ENCODE measurements at regions not wholly inside any gene's neighbourhood (a gene's known extent, or its start where the extent isn't known, plus 50 kb on each side); places are given as distances from the start of the nearest gene placed in this dataset.
"Not testable (repeated sequence)": the region's sequence is repeated elsewhere in the genome, so short reads cannot be mapped to it uniquely, and the experiment has no call there.

DNA sequence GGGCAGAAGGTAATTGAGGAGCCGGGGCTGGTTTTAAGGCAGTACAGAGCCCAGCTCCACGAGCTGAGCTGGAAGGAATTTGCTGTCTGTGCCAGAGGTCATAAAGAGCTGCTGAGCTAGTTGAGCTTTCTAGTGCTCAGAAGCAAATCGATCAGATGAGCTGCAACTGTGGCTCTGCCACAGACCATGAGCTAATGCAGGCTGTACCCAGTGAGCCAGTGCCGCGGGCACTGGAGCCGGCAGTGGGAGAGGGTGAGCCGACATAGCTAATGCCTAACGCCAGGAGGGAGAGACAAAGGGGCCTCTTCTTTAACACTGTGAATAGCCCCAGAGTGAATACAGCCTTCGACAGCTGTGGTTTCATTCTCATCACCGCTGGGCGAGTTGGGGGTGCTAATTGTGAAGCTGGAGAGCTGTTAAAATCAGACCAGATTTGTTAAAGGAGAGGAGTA is 410.1 kb upstream of the TCF4 start:
- peak in 1 of 4 donors; percentile 12 for DNase-seq (ENCODE audit: low read depth in 4 of 4, low spot score in 3 of 4)

- DNase-seq (ENCODE audit: low read depth in 4 of 4, low spot score in 3 of 4), result no peak
Measured at GRCh38 chr18:55997151-55997561, 409.2 kb upstream of the TCF4 start.

DNA sequence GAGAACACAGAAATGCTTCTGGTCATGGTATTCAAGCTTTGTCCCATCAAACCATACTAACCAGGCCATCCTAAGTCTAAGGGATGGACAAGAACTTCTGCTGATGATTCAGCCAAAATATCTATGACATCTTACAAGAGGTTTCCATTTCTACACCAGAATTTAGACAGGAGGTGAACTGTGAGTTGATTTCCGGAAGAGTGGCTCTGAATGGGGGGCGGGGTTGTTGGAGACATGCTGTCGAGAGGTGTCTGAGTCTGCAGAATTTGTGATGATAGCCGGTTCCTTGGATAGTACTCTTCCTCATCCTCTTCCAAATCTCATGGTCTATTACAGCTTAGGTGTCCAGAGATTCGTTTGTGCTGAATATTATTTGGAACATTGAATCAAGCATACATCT is 408.7 kb upstream of the TCF4 start:
- DNase-seq (ENCODE audit: low read depth in 4 of 4, low spot score in 3 of 4), result no peak

DNA sequence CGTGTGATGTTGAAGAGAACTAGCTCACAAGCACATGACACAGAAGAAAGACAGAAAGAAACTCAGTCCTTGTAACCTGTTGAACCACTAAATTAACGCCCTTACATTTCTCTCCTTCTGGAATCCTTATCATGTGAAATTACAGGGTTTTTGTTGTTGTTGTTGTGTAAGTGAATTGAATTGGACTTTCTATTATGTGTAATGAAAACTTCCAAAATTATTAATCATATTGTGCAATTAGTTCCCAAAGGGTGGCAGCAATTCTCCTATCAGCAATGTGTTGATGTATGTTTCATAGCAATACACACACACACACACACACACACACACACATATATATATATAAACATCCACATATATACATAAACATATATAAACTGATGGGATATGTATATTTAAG is 402.2 kb upstream of the TCF4 start:
- DNase-seq (ENCODE audit: low read depth in 4 of 4, low spot score in 3 of 4), result no peak

DNA sequence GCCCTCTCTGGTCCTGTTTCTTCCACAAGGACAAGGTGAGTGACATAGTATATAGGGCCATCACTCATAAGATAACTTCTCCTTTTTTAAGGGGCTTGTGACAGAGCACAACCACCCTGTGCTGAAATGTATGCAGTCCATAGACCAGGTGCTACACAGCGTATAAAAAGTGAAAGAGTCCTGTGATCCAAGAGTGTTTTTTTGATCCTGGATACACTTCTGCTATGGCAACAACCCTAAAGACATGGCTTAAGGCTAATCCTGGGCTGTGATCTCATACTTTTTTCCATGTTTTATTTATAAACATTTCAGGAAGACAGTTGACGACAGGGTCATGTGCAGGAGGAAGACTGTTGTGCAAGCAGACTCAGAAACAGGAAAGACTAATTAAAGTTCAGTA is 400.5 kb upstream of the TCF4 start:
- peak in 1 of 4 donors; percentile 20 for DNase-seq (ENCODE audit: low read depth in 4 of 4, low spot score in 3 of 4)

DNA sequence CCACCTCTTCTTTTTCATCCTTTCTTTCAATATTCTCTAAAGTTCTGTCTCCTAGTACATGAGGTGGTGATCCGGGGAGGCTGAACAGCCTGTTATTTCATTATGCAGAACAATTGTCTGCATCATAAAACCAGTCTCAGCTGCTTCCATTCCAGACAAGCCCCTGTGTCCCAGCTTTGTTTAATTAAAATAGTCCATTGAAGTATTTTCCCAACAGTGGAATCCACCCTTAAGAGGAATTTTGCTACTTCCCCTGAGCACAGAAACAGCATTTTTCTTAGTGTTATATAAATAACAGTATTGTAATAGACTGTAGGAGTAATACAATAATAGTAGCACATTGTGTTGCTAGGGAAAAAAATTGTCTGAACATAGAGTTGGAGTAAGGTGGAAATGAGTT is 395.4 kb upstream of the TCF4 start:
- DNase-seq (ENCODE audit: low read depth in 4 of 4, low spot score in 3 of 4), result no peak

DNA sequence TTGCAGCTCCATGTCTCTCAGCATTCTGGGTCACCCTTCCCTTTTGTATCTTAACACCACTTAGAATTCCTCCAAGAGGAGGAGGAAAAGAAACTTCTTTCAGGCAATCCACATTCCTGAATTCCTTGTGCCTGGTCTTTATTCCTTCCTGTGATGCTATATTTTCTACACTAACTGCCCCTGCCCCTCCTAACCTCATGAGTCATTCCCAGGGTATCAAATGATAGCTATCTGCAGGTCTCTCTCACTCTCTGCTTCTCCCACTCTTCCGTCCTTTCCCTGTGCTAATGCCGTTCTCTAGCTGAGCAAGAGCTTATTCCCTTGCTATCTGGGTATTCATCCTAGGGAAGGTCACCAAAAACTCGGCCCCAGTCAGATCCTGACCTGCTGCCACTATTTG is 395.0 kb upstream of the TCF4 start:
- DNase-seq (ENCODE audit: low read depth in 4 of 4, low spot score in 3 of 4), result no peak

- no peak for DNase-seq (ENCODE audit: low read depth in 4 of 4, low spot score in 3 of 4)
Measured at GRCh38 chr18:55981712-55982475, 393.9 kb upstream of the TCF4 start.

- no peak for DNase-seq (ENCODE audit: low read depth in 4 of 4, low spot score in 3 of 4)
Measured at GRCh38 chr18:55974521-55974920, 386.5 kb upstream of the TCF4 start.

DNA sequence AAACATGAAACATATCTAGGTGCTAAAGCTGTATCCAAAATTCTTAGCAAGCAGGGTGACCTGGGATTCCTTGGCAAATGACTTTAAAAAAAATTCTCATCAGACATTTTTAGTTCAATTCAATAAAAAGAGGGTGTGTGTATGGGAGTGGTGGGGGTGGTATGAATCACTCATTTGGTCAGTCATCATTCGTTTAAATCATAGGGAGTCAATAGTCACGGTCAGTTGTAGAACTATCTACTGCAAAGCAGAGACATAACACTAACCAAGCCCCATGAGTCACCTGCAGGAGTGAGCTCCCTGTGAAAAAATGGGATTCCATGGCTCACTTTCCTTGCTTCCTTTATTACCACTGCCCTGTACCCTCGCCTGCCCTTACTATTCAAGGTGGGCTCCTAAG is 380.6 kb upstream of the TCF4 start:
- DNase-seq (ENCODE audit: low read depth in 4 of 4, low spot score in 3 of 4), result no peak

DNA sequence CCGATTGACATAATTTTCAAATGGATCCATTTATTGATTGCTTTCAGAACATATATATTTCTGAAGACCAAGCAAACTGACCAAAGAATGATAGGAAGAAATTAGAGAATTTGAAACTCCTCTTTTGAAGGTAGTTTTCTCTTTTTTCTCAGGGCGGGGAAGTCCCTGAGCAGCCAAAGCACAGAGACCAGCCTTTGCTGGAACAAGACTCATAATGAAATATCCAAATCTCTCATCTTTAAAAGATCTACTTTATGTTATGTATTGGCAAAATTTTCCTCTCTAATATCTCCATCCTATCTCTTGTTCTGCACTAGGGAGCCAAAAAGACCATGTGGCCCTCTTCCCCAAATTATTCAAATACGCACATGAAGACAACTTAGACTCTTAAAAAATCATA is 379.0 kb upstream of the TCF4 start:
- no peak for DNase-seq (ENCODE audit: low read depth in 4 of 4, low spot score in 3 of 4)

DNA sequence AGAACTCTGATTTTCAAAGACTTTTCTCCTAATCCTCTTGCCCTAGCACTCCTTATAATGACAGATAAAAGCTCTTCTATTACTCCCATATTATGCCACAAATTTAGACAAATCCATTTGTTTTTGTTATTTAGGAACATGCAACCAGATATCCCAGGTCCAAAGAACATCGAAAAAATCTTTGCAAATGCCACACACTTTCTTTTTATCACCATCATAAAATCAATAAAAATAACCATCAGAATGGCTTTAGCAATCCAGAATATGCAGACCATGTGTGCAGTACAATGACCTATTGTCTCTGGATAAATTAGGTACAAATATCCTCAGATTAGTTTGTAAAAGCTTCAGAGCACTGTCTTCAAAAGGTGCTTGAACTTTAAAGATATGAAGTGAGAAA is 376.2 kb upstream of the TCF4 start:
- no peak for DNase-seq (ENCODE audit: low read depth in 4 of 4, low spot score in 3 of 4)

DNA sequence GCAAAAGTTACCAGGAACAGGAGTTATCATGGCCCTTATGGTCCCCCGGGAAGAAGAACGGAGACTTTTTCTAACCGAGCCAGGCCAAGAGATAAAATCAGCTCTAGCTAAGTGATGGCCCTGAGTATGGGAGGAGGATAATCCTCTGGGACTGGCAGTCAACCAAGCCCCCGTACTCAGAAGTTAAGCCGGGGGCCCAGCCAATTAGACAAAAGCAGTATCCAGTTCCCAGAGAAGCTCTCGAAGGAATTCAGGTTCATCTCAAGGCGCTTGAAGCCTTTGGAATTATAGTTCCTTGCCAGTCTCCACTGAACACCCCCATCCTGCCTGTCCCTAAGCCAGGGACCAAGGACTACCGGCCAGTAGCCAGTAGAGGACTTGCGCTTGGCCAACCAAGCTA is 365.3 kb upstream of the TCF4 start:
- no peak for DNase-seq (ENCODE audit: low read depth in 4 of 4, low spot score in 3 of 4)

DNA sequence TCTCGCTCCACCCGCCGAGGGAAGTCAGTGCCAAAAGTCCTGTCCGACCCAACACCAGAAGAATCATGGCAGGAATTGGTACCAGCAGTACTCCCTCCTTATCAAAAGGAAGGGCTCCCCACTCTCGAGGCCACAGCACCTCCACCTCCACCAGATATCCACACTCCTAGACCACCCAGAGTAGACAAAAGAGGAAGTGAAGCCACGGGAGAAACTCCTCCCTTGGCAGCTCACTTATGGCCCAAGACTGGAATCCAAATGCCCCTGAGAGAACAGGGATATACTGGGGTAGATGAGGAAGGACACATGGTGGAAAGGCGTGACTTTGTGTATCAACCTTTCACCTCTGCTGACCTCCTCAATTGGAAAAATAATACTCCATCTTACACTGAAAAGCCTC is 363.7 kb upstream of the TCF4 start:
- not testable (repeated sequence) for DNase-seq (ENCODE audit: low read depth in 4 of 4, low spot score in 3 of 4)

DNA sequence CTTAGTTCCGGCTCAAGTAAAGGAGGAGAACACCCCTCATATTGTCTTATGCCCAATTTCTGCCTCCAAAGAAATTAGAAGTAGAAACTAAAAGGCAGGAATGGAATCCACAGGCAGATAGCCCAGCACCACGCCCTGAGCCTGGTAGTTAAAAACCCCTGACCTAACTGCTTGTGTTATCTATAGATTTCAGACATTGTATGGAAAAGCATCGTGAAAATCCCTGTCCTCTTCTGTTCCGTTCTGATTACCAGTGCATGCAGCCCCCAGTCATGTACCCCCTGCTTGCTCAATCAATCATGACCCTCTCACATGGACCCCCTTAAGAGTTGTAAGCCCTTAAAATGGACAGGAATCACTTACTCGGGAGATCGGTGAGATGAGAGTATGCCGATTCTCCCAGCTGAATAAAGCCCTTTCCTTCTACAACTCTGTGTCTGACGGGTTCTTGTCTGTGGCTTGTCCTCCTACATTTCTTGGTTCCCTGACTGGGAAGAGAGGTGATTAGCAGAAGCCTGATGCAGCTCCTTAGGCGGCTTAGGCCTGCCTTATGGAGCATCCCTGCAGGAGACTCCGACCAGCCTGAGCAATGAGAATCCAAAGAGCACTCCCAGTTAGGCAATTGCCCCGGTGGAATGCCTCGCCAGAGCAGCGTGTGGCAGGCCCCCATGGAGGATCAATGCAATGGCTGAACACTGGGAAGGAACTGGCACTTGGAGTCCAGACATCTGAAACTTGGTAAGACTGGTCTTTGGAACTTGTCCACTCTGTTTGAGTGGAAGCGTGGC is 362.6 kb upstream of the TCF4 start:
- no peak for DNase-seq (ENCODE audit: low read depth in 4 of 4, low spot score in 3 of 4)

DNA sequence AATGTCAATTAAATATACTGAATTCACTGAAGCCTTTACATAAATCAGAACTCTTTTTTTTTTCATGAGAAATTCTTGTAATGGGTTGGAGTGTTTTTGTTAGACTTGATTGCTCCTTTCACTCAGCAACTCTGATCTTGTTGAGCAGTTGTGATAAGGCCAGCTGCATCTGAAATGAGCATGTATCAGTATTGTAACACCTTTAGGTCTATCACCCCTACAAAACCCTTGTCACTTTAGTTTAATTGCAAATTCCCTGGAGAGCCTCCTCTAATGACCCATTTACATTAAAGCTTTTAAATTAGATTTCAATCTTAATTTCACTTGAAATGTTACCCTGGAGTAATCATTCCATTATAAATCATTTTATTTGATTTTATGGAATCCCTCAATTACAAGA is 346.8 kb upstream of the TCF4 start:
- no peak for DNase-seq (ENCODE audit: low read depth in 4 of 4, low spot score in 3 of 4)

GRCh38 chr18:55932675-55933074 is 344.7 kb upstream of the TCF4 start:
- DNase-seq (ENCODE audit: low read depth in 4 of 4, low spot score in 3 of 4), result no peak

- no peak for DNase-seq (ENCODE audit: low read depth in 4 of 4, low spot score in 3 of 4)
Measured at GRCh38 chr18:55927831-55928230, 339.8 kb upstream of the TCF4 start.

- DNase-seq (ENCODE audit: low read depth in 4 of 4, low spot score in 3 of 4), result no peak
Measured at GRCh38 chr18:55925772-55926171, 337.8 kb upstream of the TCF4 start.

DNA sequence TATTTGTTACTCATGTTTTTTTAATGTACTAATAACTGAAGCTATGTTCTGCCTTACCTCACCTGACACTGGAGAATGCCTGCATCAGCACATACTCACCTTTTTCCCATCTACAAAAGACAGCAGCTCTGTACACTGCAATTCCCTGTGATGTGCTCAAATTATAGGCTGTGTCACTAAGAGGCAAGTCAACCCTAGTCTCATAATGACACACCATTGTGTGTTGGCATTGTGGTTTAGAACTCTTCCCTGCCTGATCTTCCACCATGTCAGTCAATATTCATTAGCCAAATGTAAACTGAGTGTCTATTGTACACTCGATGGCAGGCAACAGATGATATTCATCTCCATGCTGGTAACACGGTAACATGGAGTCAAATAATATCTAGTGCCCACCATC is 332.1 kb upstream of the TCF4 start:
- no peak for DNase-seq (ENCODE audit: low read depth in 4 of 4, low spot score in 3 of 4)

GRCh38 chr18:55918444-55918843 is 330.5 kb upstream of the TCF4 start:
- DNase-seq (ENCODE audit: low read depth in 4 of 4, low spot score in 3 of 4), result no peak

DNA sequence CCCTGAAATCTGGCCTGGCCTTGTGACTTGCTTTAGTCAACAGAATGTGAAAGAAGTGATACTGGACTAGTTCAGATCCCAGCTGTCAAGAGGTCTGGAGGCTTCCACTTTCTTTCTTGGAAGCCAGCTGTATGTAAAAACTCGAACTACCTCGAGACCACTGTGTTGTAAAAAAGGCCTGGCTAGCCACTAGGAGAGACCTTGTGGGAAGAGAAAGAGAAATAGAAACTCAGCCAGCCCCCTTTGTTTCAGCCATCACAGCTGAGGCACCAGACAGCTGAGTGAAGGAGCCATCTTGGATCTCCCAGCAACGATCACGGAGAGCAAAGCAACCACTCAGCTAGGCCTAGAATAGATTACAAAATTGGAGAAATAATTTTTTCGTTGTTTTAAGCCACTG is 324.9 kb upstream of the TCF4 start:
- DNase-seq (ENCODE audit: low read depth in 4 of 4, low spot score in 3 of 4), result no peak

Measured in left renal pelvis (tissue), 4 donors.